NOMO-1 (cell line): ENCODE measurements at regions not wholly inside any gene's neighbourhood (a gene's known extent, or its start where the extent isn't known, plus 50 kb on each side); places are given as distances from the start of the nearest gene placed in this dataset.
"Not testable (repeated sequence)": the region's sequence is repeated elsewhere in the genome, so short reads cannot be mapped to it uniquely, and the experiment has no call there.

Experiments used
- DNase-seq, 2 experiments: peaks; one replicate each; lab custom pipeline; 2025; ENCODE audit not compliant: unreplicated experiment in 2 of 2; lab: John Stamatoyannopoulos, UW

GRCh38 chr2:150222379-150222778 is 265.1 kb downstream of the RND3 start:
- no peak for DNase-seq

GRCh38 chr2:150219861-150220260 is 267.6 kb downstream of the RND3 start:
- DNase-seq = no peak

GRCh38 chr2:150215041-150215440 is 272.4 kb downstream of the RND3 start:
- DNase-seq = no peak

GRCh38 chr2:150214626-150215025 is 272.8 kb downstream of the RND3 start:
- DNase-seq = no peak

GRCh38 chr2:150212722-150213171 is 274.7 kb downstream of the RND3 start:
- DNase-seq = no peak

- no peak for DNase-seq
Observed at GRCh38 chr2:150211164-150211631, 276.3 kb downstream of the RND3 start.

GRCh38 chr2:150209746-150210145 is 277.7 kb downstream of the RND3 start:
- no peak for DNase-seq

- no peak for DNase-seq
Observed at GRCh38 chr2:150208689-150209088, 278.8 kb downstream of the RND3 start.

- DNase-seq = no peak
Observed at GRCh38 chr2:150207979-150208378, 279.5 kb downstream of the RND3 start.

- no peak for DNase-seq
Observed at GRCh38 chr2:150204451-150204850, 283.0 kb downstream of the RND3 start.

- not testable (repeated sequence) for DNase-seq
Observed at GRCh38 chr2:150194816-150195215, 292.7 kb downstream of the RND3 start.

- DNase-seq = no peak
Observed at GRCh38 chr2:150192701-150193100, 294.8 kb downstream of the RND3 start.

- DNase-seq = no peak
Observed at GRCh38 chr2:150191349-150191748, 296.1 kb downstream of the RND3 start.

- DNase-seq = no peak
Observed at GRCh38 chr2:150190546-150190945, 296.9 kb downstream of the RND3 start.

GRCh38 chr2:150188800-150189199 is 298.7 kb downstream of the RND3 start:
- no peak for DNase-seq

GRCh38 chr2:150188177-150188576 is 299.3 kb downstream of the RND3 start:
- no peak for DNase-seq

GRCh38 chr2:150182566-150183235 is 304.8 kb downstream of the RND3 start:
- DNase-seq = no peak

GRCh38 chr2:150178591-150178990 is 308.9 kb downstream of the RND3 start:
- no peak for DNase-seq

GRCh38 chr2:150174971-150175421 is 312.5 kb downstream of the RND3 start:
- no peak for DNase-seq

GRCh38 chr2:150174056-150174805 is 313.2 kb downstream of the RND3 start:
- no peak for DNase-seq

- DNase-seq = no peak
Observed at GRCh38 chr2:150171065-150171548, 316.4 kb downstream of the RND3 start.

GRCh38 chr2:150169237-150169629 is 318.2 kb downstream of the RND3 start:
- DNase-seq = no peak
